GM18505 (cell line): ENCODE measurements at regions not wholly inside any gene's neighbourhood (a gene's known extent, or its start where the extent isn't known, plus 50 kb on each side); places are given as distances from the start of the nearest gene placed in this dataset.

ENCODE experiments used
- ATAC-seq: cut with Tn5 transposase; IDR thresholded peaks from one replicate; pipeline ENCODE4 v1.9.1; 2021; ENCODE audit not compliant: unreplicated experiment
- POLR2A ChIP-seq: IDR thresholded peaks from 4 replicates; pipeline ENCODE4 v1.6.1; 2011; ENCODE audit warnings: borderline replicate concordance; ENCODE audit not compliant: insufficient read depth, insufficient read length; ENCODE audit errors: extremely low read depth

DNA sequence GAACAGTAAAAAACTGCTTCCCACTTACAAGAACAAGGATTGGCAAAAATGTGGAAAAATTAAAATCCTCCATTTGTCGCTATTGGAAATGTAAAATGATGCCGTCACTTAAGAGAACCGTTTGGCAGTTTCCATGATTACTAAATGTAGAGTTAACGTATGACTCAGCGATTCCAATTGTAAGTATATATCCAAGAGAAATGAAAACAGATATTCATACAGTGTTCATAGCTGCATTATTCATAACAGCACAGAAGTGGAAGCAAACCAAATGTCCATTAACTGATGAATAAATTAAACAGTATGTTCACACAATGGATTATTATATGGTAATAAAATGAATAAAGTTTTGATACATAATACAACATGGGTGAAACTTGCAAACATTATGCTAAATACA lies 971.0 kb downstream of the AMY1C start:
- ATAC-seq, result no peak
- TF ChIP-seq POLR2A, result no peak

DNA sequence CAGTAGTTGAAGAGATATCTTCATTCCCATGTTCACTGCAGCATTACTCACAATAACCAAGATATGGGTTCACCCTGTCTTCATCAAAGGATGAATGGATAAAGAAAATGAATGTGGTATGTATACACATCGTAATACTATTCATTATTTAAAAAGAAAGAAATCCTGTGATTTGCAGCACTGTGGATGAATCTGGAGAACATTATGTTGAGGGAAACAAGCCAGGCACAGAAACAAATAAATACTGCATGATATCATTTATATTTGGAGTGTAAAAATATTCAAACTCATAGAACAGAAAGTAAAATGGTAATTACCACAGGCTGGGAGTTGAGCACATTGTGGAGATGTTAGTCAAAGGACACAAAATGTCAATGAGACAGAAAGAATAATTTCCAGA lies 977.2 kb downstream of the AMY1C start:
- TF ChIP-seq POLR2A, result no peak
- no peak for ATAC-seq

DNA sequence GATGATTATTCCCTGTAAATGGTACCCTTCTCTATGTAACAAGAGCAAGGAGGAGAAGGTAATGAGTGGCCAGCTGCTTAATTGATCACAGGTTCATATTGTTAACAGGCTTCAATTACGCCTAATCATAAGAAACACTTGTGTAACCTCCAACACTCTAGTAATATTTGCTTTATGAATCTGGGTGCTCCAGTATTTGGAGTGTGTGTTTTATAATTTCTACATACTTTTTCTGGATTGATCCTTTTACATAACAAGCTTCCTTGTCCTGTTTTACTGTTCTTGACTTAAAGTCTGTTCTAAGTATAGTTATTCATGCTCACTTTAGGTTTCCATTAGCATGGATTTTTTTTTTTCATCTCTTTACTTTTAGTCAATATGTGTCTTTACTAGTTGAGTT lies 984.2 kb downstream of the AMY1C start:
- TF ChIP-seq POLR2A, result no peak
- no peak for ATAC-seq

DNA sequence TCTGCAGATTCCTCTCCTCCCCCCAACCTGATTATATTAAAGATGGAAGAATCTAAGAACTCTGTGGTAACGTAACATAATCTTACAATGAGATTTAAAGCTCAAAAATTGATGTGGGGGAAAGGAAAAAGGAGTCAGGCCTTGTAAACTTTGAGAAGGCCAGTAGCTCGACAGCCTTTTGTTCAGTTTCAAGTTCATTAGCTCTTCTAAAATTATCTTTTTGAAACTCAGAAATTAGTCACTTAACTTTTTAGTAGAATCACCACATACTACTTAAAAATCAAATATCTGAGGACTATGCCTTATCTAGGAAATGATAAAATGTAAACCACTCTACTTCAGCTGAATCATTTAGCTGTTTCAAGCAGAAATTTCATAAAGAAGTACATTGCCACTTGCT lies 996.2 kb downstream of the AMY1C start:
- TF ChIP-seq POLR2A, result no peak
- no peak for ATAC-seq

DNA sequence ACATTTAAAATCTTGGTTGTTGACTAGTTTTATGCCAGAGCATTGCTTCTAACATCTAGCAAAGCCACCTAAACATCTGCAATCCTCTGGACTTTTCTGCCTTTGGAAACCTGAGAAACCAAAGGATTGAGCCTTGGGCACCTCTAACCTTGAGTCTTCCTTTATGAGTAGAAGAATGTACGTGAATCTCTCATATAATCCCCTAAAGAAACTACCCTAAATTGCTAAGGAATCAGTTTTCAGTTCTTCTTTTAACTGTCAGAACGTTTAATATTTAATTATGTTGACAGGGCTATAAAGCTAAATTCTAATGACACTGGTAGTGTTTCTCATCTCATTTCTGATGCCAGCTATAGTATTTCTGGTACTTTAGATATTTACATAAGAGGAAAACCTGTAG lies 997.3 kb downstream of the AMY1C start:
- no peak for ATAC-seq
- no peak for TF ChIP-seq POLR2A

DNA sequence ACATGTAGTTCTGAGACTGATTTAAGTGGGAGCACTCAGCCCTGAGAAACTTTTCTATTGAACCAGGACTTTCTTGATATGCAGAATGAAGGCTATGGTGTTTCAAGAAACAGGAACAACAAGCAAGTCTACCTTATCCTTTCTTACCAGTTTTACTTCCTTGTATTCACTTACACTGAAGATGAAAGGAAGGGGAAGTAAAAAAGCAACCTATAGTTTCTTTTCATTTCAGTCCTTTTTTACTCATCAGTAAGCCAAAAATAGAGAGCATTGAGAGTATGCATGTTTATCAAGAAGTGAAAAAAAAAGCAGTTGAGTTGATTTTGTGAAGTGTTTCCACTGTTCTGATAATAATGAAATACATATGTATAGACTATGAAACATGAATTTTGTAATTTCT lies 1010.3 kb downstream of the AMY1C start:
- ATAC-seq, result peak; percentile 97
- no peak for TF ChIP-seq POLR2A

GRCh38 chr1:104761961-104762570 lies 1012.4 kb downstream of the AMY1C start:
- ATAC-seq, result no peak

DNA sequence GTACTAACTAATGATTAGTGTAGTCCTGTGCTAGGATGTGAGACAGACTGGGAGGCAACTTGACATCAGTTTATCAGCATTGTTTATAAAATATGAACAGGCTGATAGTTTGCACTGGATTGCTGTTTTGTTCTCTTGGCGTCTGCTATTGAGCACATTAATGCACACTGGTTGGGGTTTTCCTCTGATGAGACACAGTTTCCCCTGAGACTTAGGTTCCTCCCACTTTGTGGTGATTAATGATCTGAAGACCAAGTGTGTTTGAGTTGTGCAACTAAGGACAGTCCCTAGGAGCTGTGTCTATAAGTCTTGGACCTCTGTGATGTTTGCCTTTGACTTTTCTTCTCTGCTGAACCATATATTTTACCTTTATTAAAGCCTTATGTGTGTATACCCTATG lies 1015.4 kb downstream of the AMY1C start:
- ATAC-seq, result no peak
- TF ChIP-seq POLR2A, result no peak

More at GRCh38 chr1:104761961-104762570, 1012.4 kb downstream of the AMY1C start:
- no peak for TF ChIP-seq POLR2A

DNA sequence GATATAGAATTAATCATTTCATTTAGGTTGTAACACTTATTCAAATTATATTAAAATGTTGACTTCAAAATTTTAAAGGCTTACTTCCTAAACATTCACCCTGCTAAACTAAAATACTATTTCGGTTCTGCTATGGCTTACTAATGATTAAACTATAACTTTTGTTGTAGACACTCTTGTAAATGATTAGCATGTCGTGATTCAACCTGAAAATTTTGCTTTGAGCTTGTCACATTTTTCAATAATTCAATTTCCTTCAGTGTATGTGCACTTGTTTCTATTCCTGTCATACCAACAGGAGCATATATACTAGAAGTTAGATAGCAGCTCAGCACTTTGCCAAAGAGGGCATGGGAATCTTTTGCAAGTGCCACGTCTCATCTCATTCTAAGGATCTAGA lies 1018.8 kb downstream of the AMY1C start:
- peak; percentile 75 for ATAC-seq
- no peak for TF ChIP-seq POLR2A

DNA sequence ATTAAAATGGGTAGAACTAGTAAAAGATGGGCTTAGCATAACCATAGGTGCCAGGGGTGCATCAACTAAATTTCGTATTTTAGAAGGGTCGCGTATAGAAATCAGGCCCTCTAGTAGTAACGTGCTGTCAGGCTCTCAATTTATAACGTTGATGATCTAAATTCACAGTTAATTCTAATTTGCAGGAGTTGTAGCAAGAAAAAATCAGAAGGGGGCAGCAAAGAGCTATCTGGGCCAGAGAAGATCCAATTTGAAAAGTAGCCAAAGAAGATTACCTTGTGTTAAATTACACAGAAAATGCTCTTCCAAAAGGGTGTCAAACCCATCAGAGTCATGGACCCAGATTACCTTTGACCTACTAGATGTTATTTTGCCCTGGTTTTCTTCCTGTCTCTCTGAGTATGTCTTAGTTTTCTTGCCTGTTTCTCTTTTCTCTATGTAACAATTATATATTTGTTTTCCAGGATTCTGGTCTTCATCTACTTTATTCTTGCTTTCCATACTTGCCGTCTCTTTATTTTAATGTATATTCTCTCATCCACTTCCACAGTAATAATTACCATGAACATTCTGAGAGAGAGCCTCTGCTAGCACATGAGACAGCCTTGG lies 1030.9 kb downstream of the AMY1C start:
- no peak for TF ChIP-seq POLR2A
- ATAC-seq, result peak; percentile 53

DNA sequence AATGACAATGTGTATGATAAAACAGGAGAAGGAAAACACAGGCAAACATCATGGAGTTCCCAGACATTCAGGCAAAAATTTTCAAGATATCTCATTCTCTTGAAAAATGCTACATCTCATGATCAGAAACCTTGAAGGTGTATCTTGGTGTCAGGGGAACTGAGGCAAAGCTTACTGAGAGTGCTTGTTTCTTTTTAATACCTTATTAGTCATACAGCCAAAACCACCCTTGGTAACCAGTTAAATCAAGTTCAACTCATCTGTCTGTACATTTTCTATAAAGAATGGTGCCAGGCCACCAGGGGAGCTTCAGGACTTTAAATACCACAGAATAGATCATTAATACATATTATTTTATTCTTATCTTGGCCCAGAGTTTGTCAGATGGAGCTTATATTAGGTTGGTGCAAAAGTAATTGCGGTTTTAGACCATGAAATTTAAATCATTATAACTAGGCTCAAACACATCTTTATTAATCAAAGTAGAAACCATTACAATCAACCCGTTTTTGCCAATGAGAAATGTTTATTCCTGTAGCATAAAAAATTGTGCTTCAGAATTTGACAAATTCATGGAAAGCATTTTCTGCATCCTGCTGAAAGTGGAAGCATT lies 1036.0 kb downstream of the AMY1C start:
- no peak for ATAC-seq
- no peak for TF ChIP-seq POLR2A

DNA sequence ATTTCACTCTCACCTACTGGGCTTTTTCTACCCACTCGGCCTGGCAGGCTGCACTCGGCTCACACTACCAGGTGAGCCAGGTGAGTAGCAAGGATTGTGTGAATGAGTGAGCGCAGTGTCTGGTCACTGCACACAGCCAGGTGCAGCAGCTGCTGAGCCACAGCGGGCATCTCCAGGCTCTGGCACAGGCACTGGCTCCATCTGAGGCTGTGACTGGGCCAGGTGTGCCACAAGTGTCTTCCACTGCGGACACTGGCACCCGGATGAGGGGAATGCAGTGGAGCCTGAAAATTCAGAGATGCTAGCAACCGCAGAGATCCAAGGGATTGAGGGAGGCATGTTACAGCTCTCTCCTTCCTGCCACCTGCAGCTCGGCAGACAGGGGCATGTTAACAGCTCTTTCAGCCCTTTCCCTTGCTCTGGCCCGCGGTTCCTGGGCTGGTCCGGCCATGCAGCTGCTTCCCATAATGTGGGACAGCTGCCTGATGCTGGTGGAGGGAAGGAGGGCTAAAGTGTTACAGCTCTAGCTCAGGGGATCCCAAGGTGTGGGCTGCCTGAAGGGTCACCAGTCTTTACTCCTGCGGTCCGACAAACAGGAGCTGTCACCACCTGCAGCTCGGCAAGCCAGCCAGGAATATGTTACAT lies 1038.3 kb downstream of the AMY1C start:
- no peak for TF ChIP-seq POLR2A
- no peak for ATAC-seq

- TF ChIP-seq POLR2A, result no peak
- ATAC-seq, result no peak
These were observed 1041.3 kb downstream of the AMY1C start for GRCh38 chr1:104791030-104791429.

DNA sequence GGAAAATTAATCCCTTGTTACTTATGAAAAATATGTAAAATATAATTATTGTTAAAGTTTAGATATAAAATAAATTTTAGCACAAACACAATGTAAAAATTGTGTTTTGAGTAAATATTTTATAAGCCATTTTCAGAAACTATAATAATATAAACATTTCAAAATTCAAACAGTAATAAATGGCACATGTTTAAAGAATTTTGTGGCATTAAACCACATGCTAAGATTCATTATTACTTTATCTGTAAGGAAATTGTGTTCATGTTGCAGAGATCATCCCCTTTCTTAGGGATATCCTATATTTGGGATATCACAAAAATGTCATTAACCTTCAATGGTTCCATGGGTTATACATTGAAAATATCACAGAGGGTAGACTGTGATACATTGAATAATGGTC lies 1044.3 kb downstream of the AMY1C start:
- TF ChIP-seq POLR2A, result no peak
- no peak for ATAC-seq

GRCh38 chr1:104795931-104796330 lies 1046.2 kb downstream of the AMY1C start:
- ATAC-seq, result no peak
- no peak for TF ChIP-seq POLR2A

DNA sequence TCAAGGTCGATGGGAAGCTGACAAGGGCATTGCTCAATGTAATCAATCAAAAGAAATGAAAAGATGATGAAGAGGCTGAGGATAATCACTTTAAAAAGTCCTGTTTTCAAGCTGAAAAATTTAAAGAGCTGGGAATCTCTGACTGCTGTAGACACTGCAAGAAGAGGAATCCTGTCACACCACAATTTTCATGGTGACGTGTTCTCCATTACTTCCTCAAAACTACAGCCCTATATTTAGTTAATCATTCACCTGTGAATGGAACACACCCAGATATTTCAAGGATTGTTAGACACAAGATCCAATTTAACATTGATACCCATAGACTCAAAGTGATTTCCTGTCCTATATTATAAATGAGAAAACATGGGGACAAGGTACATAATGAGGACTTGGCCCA lies 1048.3 kb downstream of the AMY1C start:
- no peak for TF ChIP-seq POLR2A
- ATAC-seq, result no peak
